Left ventricle myocardium inferior (tissue), 1 donor: ENCODE measurements at regions not wholly inside any gene's neighbourhood (a gene's known extent, or its start where the extent isn't known, plus 50 kb on each side); places are given as distances from the start of the nearest gene placed in this dataset.

ENCODE experiments used
- DNase-seq: peaks from one replicate; pipeline ENCODE4 v3.0.0-alpha.2; 2020
- H3K27ac ChIP-seq: fragments of 200-600 bp; replicated peaks from 2 replicates; pipeline ENCODE4 v1.8.0; 2021
- H3K27me3 ChIP-seq: fragments of 200-600 bp; 2 replicates; pipeline ENCODE4 v1.8.0; 2021; ENCODE audit warnings: low read depth
- H3K36me3 ChIP-seq: fragments of 200-600 bp; 2 replicates; pipeline ENCODE4 v1.8.0; 2021
- H3K4me1 ChIP-seq: fragments of 200-600 bp; 2 replicates; pipeline ENCODE4 v1.8.0; 2021
- H3K4me3 ChIP-seq: fragments of 200-600 bp; 2 replicates; pipeline ENCODE4 v1.8.0; 2021; ENCODE audit warnings: mild to moderate bottlenecking, moderate library complexity
- H3K9me3 ChIP-seq: fragments of 200-600 bp; replicated peaks from 2 replicates; pipeline ENCODE4 v1.8.0; 2021
- intact Hi-C: fragments of 100-400 bp; cut with micrococcal nuclease; formaldehyde crosslinking; loops from one replicate; pipeline ENCODE4 v1.11.0; 2022
- TF ChIP-seq, protein P1 (sequence below): fragments of 200-600 bp; IDR thresholded peaks from 2 replicates; pipeline ENCODE4 v1.8.0; 2021; ENCODE audit warnings: antibody characterized with exemption, mild to moderate bottlenecking, borderline replicate concordance
- donor health status: DM: no; HTN: yes; CAD: no; lungs with severe emphysema.

DNA sequence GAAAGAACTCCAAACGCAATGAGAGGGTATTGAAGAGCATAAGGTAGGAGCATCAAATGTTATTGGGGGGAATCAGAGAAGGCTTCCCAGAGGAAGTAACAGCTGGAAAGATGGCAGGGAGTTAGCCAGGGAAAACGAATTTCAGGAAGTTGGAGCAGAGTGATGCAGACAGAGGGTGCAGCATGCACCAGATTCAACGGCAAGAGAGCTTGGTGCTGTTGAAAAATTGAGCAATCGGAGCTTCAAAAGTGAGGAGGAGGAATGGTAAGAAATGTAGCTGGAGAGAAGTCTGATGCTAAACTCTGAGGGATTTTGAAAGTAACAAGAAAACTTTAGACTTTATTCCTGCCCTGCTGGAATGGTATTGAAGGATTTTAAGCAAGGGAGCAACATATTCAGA, 541.0 kb upstream of the LMCD1 start:
- DNase-seq: no peak
- Histone ChIP-seq H3K27ac (no peak overlapping the region), H3K36me3 (no peaks in the 10 kb centered on the region), H3K4me1 (no peaks in the 10 kb centered on the region), H3K9me3 (no peaks in the 10 kb centered on the region), H3K4me3 (no peak overlapping the region), H3K27me3 (no peaks in the 10 kb centered on the region)
- intact Hi-C loops: no loop called here
- TF ChIP-seq, protein P1, sequence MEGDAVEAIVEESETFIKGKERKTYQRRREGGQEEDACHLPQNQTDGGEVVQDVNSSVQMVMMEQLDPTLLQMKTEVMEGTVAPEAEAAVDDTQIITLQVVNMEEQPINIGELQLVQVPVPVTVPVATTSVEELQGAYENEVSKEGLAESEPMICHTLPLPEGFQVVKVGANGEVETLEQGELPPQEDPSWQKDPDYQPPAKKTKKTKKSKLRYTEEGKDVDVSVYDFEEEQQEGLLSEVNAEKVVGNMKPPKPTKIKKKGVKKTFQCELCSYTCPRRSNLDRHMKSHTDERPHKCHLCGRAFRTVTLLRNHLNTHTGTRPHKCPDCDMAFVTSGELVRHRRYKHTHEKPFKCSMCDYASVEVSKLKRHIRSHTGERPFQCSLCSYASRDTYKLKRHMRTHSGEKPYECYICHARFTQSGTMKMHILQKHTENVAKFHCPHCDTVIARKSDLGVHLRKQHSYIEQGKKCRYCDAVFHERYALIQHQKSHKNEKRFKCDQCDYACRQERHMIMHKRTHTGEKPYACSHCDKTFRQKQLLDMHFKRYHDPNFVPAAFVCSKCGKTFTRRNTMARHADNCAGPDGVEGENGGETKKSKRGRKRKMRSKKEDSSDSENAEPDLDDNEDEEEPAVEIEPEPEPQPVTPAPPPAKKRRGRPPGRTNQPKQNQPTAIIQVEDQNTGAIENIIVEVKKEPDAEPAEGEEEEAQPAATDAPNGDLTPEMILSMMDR: no peak

DNA sequence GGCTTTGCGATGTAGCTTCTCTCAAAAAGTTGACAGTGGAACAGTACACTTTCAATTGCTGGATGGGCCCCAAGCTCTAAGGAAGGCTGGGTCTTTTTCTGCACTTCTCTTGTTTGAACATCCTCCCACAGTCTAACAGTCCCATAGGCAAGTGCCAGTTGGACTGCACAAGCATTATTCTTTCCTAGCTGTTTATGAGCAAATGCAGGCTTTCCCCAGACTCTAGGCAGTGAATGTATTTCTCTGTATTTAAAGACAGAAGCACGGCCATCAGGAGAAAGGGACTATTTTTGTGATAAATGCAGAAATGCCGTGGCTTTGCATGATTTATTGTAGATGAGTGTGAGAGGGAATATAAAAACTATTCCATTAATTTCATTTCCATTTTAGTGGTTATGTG, 539.3 kb upstream of the LMCD1 start:
- no peak overlapping the region for H3K27ac ChIP-seq
- no peaks in the 10 kb centered on the region for H3K36me3 ChIP-seq
- H3K4me1 ChIP-seq: no peaks in the 10 kb centered on the region
- H3K27me3 ChIP-seq: no peaks in the 10 kb centered on the region
- no peaks in the 10 kb centered on the region for H3K9me3 ChIP-seq
- DNase-seq: no peak
- TF ChIP-seq, protein P1: no peak
- no peak overlapping the region for H3K4me3 ChIP-seq
- intact Hi-C loops: no loop called here

DNA sequence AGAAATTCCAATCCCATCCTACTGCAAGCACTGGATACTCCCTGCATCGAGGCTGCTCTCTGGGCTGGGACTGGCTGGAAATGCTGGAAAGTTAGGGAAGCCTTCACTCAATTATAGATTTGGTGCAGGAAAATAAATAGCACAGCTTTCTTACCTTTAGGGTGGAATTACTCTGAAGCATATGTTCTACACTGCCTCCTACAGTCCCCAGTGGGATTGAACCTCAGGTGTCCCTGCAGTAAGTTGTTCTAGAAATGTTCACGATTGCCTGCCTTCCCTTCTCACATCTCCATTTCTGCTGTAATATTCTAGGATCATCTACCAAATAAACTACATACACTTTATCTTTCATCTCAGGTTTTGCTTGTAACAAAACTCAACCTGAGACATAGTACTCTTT, 536.7 kb upstream of the LMCD1 start:
- no peak for DNase-seq
- Histone ChIP-seq H3K27me3 (no peaks in the 10 kb centered on the region), H3K9me3 (no peaks in the 10 kb centered on the region), H3K4me1 (no peaks in the 10 kb centered on the region), H3K36me3 (no peaks in the 10 kb centered on the region), H3K4me3 (no peak overlapping the region), H3K27ac (no peak overlapping the region)
- intact Hi-C loops: no loop called here
- TF ChIP-seq, protein P1: no peak

DNA sequence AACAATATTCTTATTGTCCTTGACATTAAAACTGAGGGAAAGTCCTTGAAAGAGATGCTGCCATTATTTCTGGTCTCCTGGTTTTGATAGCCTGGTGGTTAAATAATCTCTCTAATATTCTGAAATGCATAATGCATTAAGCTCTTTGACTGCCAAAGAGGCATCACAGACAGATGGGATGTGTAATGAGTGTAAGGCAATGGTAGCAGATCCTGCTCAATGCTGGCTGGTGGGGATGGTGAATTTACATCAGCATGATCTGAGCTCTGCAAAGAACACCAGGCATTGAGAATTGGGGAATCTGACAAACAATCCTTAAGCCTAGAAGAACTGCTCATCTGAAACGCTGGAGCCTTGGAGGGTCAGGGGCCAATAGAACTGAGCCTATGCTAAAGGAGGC, 528.6 kb upstream of the LMCD1 start:
- Histone ChIP-seq H3K4me3 (no peak overlapping the region), H3K27me3 (no peaks in the 10 kb centered on the region), H3K9me3 (no peaks in the 10 kb centered on the region), H3K36me3 (no peaks in the 10 kb centered on the region), H3K4me1 (peaks cover 6% of the 10 kb centered on the region), H3K27ac (no peak overlapping the region)
- intact Hi-C loops: no loop called here
- TF ChIP-seq, protein P1: no peak
- DNase-seq: no peak

DNA sequence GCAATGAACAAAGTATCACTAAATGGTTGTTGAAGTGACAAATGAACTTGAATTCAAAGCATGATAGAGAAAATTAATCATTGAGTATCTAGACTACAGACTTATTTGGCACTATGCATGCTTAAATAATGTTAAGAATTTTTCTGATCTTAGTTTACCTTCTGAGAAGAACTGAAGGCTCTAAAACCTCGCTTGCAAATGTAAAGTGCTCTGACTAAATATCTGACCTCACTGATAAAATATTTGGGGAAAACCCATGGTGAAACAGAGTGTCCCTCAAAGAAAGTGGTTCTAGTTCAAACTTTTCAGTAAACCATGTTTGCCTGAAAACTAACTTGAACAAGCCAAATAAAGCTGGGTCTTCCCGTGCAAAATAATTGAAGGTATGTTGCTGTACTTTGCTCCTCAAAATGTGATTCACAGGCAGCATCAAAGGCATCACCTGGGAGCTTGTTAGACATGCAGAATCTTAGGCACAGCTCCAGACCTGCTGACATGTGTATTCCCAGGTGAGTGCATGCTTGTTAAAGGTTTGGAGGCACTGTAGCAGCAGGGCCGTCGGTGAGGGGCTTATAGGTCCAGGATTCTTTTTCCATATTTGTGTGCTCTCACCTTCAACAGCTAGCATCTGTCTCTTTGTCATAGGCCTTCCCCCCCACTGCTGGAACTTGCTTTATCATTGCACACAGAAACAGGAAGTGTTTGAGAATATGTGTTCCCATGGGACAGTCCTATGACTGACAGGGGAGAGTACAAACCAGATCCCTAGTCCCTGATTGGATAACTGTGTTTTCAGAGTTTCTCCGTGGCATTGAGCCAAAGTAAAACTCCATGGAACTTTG, 524.2 kb upstream of the LMCD1 start:
- Histone ChIP-seq H3K4me3 (peak overlapping the region; percentile 5), H3K9me3 (no peaks in the 10 kb centered on the region), H3K27ac (peak overlapping the region; percentile 33), H3K27me3 (no peaks in the 10 kb centered on the region), H3K36me3 (no peaks in the 10 kb centered on the region), H3K4me1 (peaks cover 10% of the 10 kb centered on the region)
- intact Hi-C loops: no loop called here
- TF ChIP-seq, protein P1: no peak
- DNase-seq: no peak
